Gastrocnemius medialis (tissue), 4 donors: ENCODE measurements at regions not wholly inside any gene's neighbourhood (a gene's known extent, or its start where the extent isn't known, plus 50 kb on each side); places are given as distances from the start of the nearest gene placed in this dataset.

Experiments
- ATAC-seq, 2 donors: fragments of 150-250 bp; one replicate each; pipeline ENCODE4 v1.9.1; 2016
- DNase-seq, 2 donors: peaks; one replicate each; pipeline ENCODE4 v3.0.0-alpha.2; 2019
- H3K27ac ChIP-seq, 4 donors: fragments of 200-600 bp; sonication (generic); 1 replicate in 1 of 4; 2 replicates in 3 of 4; pipeline ENCODE4 v1.5.1; 2016 to 2018; ENCODE audit warnings: mild to moderate bottlenecking in 2 of 4, moderate library complexity in 1 of 4
- H3K27me3 ChIP-seq, 3 donors: fragments of 200-600 bp; sonication (generic) in 2 of 3; 1 replicate in 1 of 3; 2 replicates in 2 of 3; pipeline versions ENCODE4 v1.5.1 to v1.6.0; 2016 to 2019; ENCODE audit warnings: mild to moderate bottlenecking in 1 of 3, moderate library complexity in 1 of 3
- H3K36me3 ChIP-seq, 2 donors: fragments of 200-600 bp; sonication (generic) in 1 of 2; one replicate each; pipeline ENCODE4 v1.5.1; 2017 to 2018
- H3K4me1 ChIP-seq, 2 donors: fragments of 200-600 bp; sonication (generic) in 1 of 2; one replicate each; pipeline ENCODE4 v1.5.1; 2016 to 2017; ENCODE audit warnings: mild to moderate bottlenecking in 2 of 2
- H3K4me3 ChIP-seq, 4 donors: fragments of 200-600 bp; sonication (generic) in 3 of 4; 1 replicate in 1 of 4; 2 replicates in 3 of 4; pipeline ENCODE4 v1.5.1; 2016 to 2019; ENCODE audit warnings: mild to moderate bottlenecking in 2 of 4
- H3K9me3 ChIP-seq, 3 donors: fragments of 200-600 bp; sonication (generic) in 2 of 3; 1 replicate in 1 of 3; 2 replicates in 2 of 3; pipeline ENCODE4 v1.5.1; 2016 to 2019
- POLR2A ChIP-seq, 2 donors: fragments of 450-650 bp; IDR thresholded peaks; one replicate each; pipeline ENCODE4 v1.6.1; 2017; ENCODE audit warnings: antibody characterized with exemption in 2 of 2, mild to moderate bottlenecking in 2 of 2, moderate library complexity in 2 of 2
- in situ Hi-C, 4 donors: fragments of 200-750 bp; cut with MboI; loops; one replicate each; pipeline versions ENCODE4 v1.15.0 to v1.8.0; 2017; ENCODE audit warnings: low sequenced_read_pairs in 4 of 4
- intact Hi-C: fragments of 100-400 bp; cut with DNase I; formaldehyde crosslinking; loops from one replicate; pipeline ENCODE4 v1.15.1; 2023; ENCODE audit warnings: low total_unique reads
- TF ChIP-seq, protein P1 (sequence below), 5 experiments: fragments of 450-650 bp in 3 of 5; fragments of 200-600 bp in 2 of 5; sonication (generic) in 2 of 5; IDR thresholded peaks in 4 of 5; conservative IDR thresholded peaks in 1 of 5; 1 replicate in 4 of 5; 2 replicates in 1 of 5; pipeline ENCODE4 v1.5.1; 2016 to 2019; ENCODE audit warnings: antibody characterized with exemption in 5 of 5, mild to moderate bottlenecking in 3 of 5, moderate library complexity in 3 of 5

DNA sequence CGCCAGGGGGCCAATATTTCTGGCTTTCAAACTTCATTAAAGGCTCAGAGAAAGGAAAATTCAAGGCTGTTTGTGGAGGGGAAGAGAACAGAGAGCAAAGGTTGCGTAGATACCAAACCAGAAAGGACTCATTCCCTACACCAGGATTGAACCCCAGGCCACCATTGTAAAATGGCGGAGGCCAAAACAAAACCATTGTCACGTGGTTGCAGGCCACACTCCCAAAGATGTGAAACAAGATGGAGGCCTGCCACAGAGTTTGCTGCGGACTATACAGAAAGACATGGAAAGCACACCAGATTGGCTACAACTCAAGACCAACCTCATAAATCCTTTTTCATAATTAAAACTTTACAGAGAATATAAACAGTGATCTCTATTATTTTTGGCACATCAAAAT is 116.5 kb downstream of the KCNK1 start:
- Histone ChIP-seq H3K4me1 (no peaks in the 10 kb centered on the region), H3K36me3 (no peaks in the 10 kb centered on the region), H3K4me3 (no peak overlapping the region), H3K9me3 (no peaks in the 10 kb centered on the region), H3K27ac (no peak overlapping the region), H3K27me3 (no peaks in the 10 kb centered on the region)
- intact Hi-C loops (no loop called here), in situ Hi-C loops (no loop called here)
- no peak for DNase-seq
- ATAC-seq = no peak
- TF ChIP-seq, protein P1, sequence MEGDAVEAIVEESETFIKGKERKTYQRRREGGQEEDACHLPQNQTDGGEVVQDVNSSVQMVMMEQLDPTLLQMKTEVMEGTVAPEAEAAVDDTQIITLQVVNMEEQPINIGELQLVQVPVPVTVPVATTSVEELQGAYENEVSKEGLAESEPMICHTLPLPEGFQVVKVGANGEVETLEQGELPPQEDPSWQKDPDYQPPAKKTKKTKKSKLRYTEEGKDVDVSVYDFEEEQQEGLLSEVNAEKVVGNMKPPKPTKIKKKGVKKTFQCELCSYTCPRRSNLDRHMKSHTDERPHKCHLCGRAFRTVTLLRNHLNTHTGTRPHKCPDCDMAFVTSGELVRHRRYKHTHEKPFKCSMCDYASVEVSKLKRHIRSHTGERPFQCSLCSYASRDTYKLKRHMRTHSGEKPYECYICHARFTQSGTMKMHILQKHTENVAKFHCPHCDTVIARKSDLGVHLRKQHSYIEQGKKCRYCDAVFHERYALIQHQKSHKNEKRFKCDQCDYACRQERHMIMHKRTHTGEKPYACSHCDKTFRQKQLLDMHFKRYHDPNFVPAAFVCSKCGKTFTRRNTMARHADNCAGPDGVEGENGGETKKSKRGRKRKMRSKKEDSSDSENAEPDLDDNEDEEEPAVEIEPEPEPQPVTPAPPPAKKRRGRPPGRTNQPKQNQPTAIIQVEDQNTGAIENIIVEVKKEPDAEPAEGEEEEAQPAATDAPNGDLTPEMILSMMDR (IDR thresholded peaks at IDR 0.05 in 4 of 5, conservative IDR thresholded peaks at IDR 0.05 in 1 of 5) = no peak
- TF ChIP-seq POLR2A (IDR thresholded peaks at IDR 0.05) = no peak

DNA sequence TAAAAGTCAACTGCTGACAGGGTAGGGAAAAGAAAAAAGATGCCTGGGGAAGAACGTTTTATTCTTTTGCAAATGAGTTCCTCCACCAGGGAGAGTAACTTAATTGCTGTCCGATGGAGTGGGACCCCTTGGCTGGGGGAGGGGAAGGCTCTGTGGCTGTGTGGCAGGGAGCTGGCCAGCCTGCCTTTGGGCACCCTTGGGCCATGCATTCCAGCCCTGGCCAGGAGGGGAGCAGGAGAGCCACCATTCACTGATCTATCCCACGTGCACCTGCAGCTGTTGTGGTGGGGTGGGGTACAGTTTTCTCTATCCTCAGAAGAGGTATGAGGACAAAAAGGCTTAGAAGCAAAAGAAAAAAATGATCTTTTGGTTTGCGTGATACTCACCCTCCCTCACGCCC is 116.9 kb downstream of the KCNK1 start:
- Histone ChIP-seq H3K36me3 (no peaks in the 10 kb centered on the region), H3K9me3 (no peaks in the 10 kb centered on the region), H3K4me3 (no peak overlapping the region), H3K27ac (no peak overlapping the region), H3K27me3 (no peaks in the 10 kb centered on the region), H3K4me1 (no peaks in the 10 kb centered on the region)
- no peak for DNase-seq
- no peak for TF ChIP-seq POLR2A (IDR thresholded peaks at IDR 0.05)
- TF ChIP-seq, protein P1 (IDR thresholded peaks at IDR 0.05 in 4 of 5, conservative IDR thresholded peaks at IDR 0.05 in 1 of 5) = no peak
- in situ Hi-C loops (no loop called here), intact Hi-C loops (no loop called here)
- no peak for ATAC-seq

DNA sequence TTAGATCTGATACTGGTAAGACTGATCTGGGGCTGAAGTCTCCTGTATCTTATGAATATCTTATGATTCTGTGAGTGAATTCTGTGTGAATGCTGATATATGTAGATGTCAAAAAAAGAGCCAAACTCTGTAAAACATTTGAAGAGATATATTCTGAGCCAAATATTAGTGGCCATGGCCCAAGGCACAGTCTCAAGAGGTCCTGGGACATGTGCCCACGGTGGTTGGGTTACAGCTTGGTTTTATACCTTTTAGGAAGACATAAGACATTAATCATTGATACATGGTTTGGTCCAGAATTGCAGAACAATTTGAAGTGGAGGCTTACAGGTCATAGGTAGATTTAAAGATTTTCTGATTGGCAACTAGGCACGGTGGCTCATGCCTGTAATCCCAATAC is 118.3 kb downstream of the KCNK1 start:
- no peak for DNase-seq
- no peak for TF ChIP-seq POLR2A (IDR thresholded peaks at IDR 0.05)
- TF ChIP-seq, protein P1 (IDR thresholded peaks at IDR 0.05 in 4 of 5, conservative IDR thresholded peaks at IDR 0.05 in 1 of 5) = no peak
- no peak for ATAC-seq
- intact Hi-C loops = no loop called here
- H3K27me3 ChIP-seq = no peaks in the 10 kb centered on the region
- in situ Hi-C loops = no loop called here
- H3K4me1 ChIP-seq = no peaks in the 10 kb centered on the region
- no peaks in the 10 kb centered on the region for H3K9me3 ChIP-seq
- no peak overlapping the region for H3K4me3 ChIP-seq
- no peak overlapping the region for H3K27ac ChIP-seq
- no peaks in the 10 kb centered on the region for H3K36me3 ChIP-seq

DNA sequence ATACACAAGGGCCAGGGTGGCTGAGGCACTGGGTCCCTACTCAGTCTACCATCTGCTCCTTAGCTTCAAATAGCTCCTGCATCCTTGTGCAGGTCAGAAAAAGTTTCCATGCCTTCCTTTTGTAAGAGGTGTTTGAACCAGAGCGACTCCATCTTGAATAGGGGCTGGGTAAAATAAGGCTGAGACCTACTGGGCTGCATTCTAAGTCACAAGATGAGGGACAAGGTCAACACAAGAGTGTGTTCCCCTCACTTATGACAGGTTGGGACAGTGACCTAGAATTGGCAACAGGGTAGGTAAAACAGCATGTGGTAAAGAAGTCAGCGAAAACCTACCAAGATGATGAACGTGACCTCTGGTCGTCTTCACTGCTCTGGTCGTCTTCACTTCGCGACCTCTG is 120.5 kb downstream of the KCNK1 start:
- H3K36me3 ChIP-seq = no peaks in the 10 kb centered on the region
- H3K4me3 ChIP-seq = no peak overlapping the region
- H3K4me1 ChIP-seq = no peaks in the 10 kb centered on the region
- no peaks in the 10 kb centered on the region for H3K27me3 ChIP-seq
- no peak overlapping the region for H3K27ac ChIP-seq
- intact Hi-C loops (no loop called here), in situ Hi-C loops (no loop called here)
- H3K9me3 ChIP-seq = no peaks in the 10 kb centered on the region
- no peak for TF ChIP-seq POLR2A (IDR thresholded peaks at IDR 0.05)
- TF ChIP-seq, protein P1 (IDR thresholded peaks at IDR 0.05 in 4 of 5, conservative IDR thresholded peaks at IDR 0.05 in 1 of 5) = no peak
- no peak for DNase-seq
- ATAC-seq = no peak

DNA sequence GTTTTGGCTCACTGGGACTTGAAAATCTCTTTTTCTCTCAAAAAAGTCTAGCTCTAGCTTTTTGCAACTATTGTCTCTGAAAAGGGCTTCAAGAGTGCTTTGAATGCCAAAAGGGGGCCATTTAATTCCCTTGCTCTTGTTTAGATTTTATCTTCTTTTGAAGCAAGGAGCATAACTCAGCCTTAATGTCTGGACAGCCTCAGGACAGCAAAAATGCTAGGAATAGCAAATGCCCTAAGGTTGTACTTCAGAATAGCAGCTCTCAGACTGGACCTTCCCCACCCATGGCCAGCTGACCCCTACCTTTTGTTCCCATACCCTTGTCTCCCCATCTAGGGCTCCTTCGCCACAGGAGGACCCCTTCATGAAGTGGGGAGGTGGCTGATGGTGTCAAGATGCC is 121.4 kb downstream of the KCNK1 start:
- ATAC-seq (no peak), DNase-seq (no peak)
- intact Hi-C loops (no loop called here), in situ Hi-C loops (no loop called here)
- no peak for TF ChIP-seq POLR2A (IDR thresholded peaks at IDR 0.05)
- TF ChIP-seq, protein P1 (IDR thresholded peaks at IDR 0.05 in 4 of 5, conservative IDR thresholded peaks at IDR 0.05 in 1 of 5) = no peak
- no peak overlapping the region for H3K4me3 ChIP-seq
- no peaks in the 10 kb centered on the region for H3K27me3 ChIP-seq
- no peaks in the 10 kb centered on the region for H3K4me1 ChIP-seq
- H3K9me3 ChIP-seq = no peaks in the 10 kb centered on the region
- H3K36me3 ChIP-seq = no peaks in the 10 kb centered on the region
- H3K27ac ChIP-seq = no peak overlapping the region
